HUES48 (cell line): ENCODE measurements at regions not wholly inside any gene's neighbourhood (a gene's known extent, or its start where the extent isn't known, plus 50 kb on each side); places are given as distances from the start of the nearest gene placed in this dataset.
A peak's percentile ranks its signal among the peaks of the same experiment; 100 is the strongest.

Source experiments
- H3K27ac ChIP-seq: one replicate; pipeline ENCODE4 v1.7.0; 2013; ENCODE audit warnings: low read depth, low read length, inconsistent platforms
- H3K27me3 ChIP-seq: 2 replicates; pipeline ENCODE4 v1.6.1; 2013; ENCODE audit warnings: mild to moderate bottlenecking, low read length; ENCODE audit not compliant: control insufficient read depth, insufficient read depth
- H3K36me3 ChIP-seq: 2 replicates; pipeline ENCODE4 v1.6.1; 2013; ENCODE audit warnings: low read length; ENCODE audit not compliant: control insufficient read depth, insufficient read depth
- H3K4me1 ChIP-seq: 2 replicates; pipeline ENCODE4 v1.6.1; 2013; ENCODE audit warnings: mild to moderate bottlenecking, low read length; ENCODE audit not compliant: control insufficient read depth, insufficient read depth
- H3K4me3 ChIP-seq: 2 replicates; pipeline ENCODE4 v1.5.1; 2013; ENCODE audit warnings: mild to moderate bottlenecking, low read depth, low read length
- H3K9ac ChIP-seq: 2 replicates; pipeline ENCODE4 v1.6.1; 2013; ENCODE audit warnings: mild to moderate bottlenecking, low read depth, low read length, moderate library complexity
- H3K9me3 ChIP-seq: 2 replicates; pipeline ENCODE4 v1.6.1; 2013; ENCODE audit warnings: low read length; ENCODE audit not compliant: control insufficient read depth, insufficient read depth

DNA sequence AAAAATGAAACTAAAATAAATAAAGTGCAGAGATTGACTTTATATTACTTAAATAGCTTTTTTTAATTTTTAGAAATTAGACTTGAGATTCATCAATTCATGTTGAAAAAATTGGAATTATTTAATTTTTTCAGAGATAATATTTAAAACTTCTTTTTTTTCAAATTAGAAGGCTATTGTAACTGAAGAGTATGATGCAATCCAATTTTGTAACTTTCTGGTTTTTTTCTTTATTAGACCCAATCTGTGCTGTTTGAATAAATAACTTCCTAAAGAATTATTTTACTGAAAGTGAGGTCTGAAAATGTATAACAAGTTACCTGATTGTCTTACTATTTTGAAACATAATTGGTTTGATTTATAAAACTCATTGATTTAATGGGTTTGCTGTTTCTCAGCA is 200.9 kb downstream of the MAD2L1 start:
- Histone ChIP-seq H3K9ac (no peak overlapping the region), H3K27ac (no peak overlapping the region), H3K27me3 (no peaks in the 10 kb centered on the region), H3K4me1 (no peaks in the 10 kb centered on the region), H3K36me3 (no peaks in the 10 kb centered on the region), H3K9me3 (no peaks in the 10 kb centered on the region), H3K4me3 (no peak overlapping the region)

DNA sequence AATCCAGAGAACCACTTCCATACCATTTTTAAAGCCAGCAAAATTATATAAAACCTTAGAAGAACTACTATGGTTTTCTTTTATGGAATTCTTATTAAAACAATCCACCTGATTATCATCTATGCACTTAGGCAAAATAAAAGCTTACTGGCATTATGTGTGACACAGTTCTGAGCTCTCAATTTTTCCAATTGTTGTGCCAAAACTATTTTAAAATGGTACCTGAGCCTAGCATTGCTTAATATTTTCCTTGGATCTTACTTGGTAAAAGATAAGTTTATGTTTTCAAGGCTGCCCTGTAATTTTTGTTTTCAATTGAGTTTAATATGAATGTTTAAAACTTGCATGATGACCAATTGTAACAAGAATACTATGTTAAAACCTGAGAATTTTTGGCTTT is 201.3 kb downstream of the MAD2L1 start:
- no peak overlapping the region for H3K27ac ChIP-seq
- no peaks in the 10 kb centered on the region for H3K36me3 ChIP-seq
- H3K4me3 ChIP-seq: no peak overlapping the region
- no peaks in the 10 kb centered on the region for H3K4me1 ChIP-seq
- H3K27me3 ChIP-seq: no peaks in the 10 kb centered on the region
- no peaks in the 10 kb centered on the region for H3K9me3 ChIP-seq
- H3K9ac ChIP-seq: no peak overlapping the region

DNA sequence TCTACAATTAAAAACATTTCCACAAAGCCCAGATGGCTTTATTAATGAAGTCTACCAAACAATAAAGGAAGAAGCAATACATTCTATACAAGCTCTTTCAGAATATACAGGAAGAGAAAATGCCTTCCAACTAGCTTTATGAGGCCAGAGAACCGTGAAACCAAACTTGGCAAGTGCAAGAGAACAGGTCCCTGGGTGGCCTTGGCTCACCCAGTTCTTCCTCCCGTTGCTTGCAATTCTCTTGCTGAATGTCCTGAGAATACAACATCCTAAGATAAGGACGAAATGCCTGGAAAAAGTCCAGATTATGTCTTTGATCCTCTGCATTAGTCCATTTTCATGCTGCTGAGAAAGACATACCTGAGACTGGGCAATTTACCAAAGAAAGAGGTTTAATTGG is 204.9 kb downstream of the MAD2L1 start:
- H3K27ac ChIP-seq: no peak overlapping the region
- no peak overlapping the region for H3K9ac ChIP-seq
- no peaks in the 10 kb centered on the region for H3K27me3 ChIP-seq
- no peaks in the 10 kb centered on the region for H3K36me3 ChIP-seq
- no peaks in the 10 kb centered on the region for H3K9me3 ChIP-seq
- no peak overlapping the region for H3K4me3 ChIP-seq
- H3K4me1 ChIP-seq: peaks cover 16% of the 10 kb centered on the region

DNA sequence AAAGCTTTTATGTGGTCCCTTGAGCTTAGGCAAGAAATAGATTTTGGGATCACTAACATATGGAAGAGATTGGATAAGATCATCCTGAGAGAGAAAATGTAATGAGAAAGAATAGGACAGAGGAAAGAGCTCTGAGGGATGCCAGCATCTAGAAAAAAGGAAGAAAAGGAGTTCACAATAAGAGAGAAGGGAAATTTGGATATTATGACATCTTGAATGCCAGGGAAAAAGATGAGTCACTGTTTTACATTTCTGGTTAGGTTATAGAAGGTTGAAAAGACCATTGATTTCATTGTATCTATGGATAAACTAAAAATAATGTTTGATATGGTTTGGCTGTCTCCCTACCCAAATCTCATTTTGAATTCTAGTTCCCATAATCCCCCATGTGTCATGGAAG is 208.5 kb downstream of the MAD2L1 start:
- peaks cover 16% of the 10 kb centered on the region for H3K4me1 ChIP-seq

DNA sequence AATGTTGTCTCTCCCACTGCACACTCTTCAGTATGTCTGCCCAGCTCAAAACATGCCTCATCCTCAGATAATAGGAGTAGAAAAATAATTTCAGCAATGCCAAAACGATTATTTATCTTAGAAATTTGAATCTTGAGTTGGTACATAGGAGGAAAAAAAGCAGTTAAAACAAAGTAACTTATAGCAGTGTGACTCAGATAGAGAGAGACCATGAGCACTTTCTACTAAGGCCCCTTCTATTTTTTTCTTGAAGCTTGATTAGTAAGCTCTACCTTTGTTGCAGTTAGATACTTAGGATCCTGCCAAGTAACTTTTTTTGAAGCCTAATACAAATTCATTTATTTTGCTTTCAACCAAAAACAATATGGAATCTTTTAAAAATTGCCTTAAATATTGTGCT is 212.3 kb downstream of the MAD2L1 start:
- Histone ChIP-seq H3K9ac (no peak overlapping the region), H3K9me3 (no peaks in the 10 kb centered on the region), H3K4me1 (peaks cover 16% of the 10 kb centered on the region), H3K27ac (no peak overlapping the region), H3K27me3 (no peaks in the 10 kb centered on the region), H3K4me3 (no peak overlapping the region), H3K36me3 (no peaks in the 10 kb centered on the region)

More for the DNA sequence above, 208.5 kb downstream of the MAD2L1 start:
- Histone ChIP-seq H3K9me3 (no peaks in the 10 kb centered on the region), H3K9ac (no peak overlapping the region), H3K36me3 (no peaks in the 10 kb centered on the region), H3K27me3 (no peaks in the 10 kb centered on the region), H3K4me3 (no peak overlapping the region), H3K27ac (peak overlapping the region; percentile 3)

DNA sequence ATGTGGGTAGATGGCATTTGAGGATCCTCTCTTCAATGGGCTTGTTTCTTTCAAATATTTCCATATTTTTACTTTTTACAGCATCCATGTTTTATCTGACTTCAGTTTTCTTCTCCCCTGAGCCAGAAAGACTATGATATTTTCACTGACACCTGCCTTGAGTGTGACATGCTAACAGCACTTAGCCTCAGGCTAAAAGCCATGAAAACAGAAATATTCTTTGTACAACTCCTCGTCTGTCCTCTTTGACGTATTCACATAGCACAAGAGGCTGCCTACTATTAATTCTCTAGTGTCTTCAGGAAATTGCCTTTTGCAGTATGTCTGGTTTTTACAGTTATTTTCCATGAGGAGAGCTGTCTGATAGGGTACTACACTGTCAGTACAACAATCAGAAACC is 215.0 kb downstream of the MAD2L1 start:
- Histone ChIP-seq H3K9ac (no peak overlapping the region), H3K36me3 (no peaks in the 10 kb centered on the region), H3K27me3 (no peaks in the 10 kb centered on the region), H3K27ac (no peak overlapping the region), H3K9me3 (peaks cover 4% of the 10 kb centered on the region; the same call in 1 of the 2 replicates), H3K4me3 (no peak overlapping the region), H3K4me1 (no peaks in the 10 kb centered on the region)

DNA sequence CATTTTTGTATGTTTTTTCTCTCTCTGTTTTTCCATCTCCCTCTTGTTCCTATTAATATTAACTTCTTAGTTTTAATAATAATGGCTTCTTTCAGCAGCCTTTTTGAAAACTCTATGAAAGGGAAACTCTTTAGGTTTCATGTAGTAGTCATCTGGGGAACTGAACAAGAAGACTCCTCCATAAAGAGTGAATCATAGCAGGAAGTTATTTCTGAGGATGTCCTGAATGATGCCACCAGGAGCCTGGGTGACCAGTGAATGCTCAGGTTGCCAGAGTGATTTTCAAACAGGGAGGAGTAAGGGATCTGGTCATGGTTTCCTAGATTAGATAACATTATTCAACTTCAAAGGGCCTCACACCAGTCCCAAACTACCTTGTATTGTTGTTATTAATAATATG is 212.8 kb upstream of the PDE5A start:
- Histone ChIP-seq H3K9ac (no peak overlapping the region), H3K4me1 (no peaks in the 10 kb centered on the region), H3K27ac (no peak overlapping the region), H3K9me3 (no peaks in the 10 kb centered on the region), H3K27me3 (no peaks in the 10 kb centered on the region), H3K36me3 (no peaks in the 10 kb centered on the region), H3K4me3 (no peak overlapping the region)

DNA sequence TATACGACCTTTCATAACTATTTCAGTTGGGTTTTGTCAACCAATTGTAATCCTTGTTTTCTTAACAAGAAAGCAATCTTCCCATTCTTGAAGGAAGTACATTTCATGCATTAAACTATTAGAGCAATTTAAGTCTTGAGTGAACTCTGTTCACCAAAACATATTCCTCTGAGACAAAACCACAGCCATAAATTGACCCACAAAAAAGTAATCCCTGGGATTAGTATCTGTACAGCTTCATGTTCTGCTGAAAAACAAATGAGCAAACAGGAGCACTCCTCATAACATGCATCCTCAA is 207.0 kb upstream of the PDE5A start:
- Histone ChIP-seq H3K27me3 (no peaks in the 10 kb centered on the region), H3K4me3 (no peak overlapping the region), H3K9ac (no peak overlapping the region), H3K9me3 (no peaks in the 10 kb centered on the region), H3K4me1 (no peaks in the 10 kb centered on the region), H3K36me3 (no peaks in the 10 kb centered on the region), H3K27ac (no peak overlapping the region)

DNA sequence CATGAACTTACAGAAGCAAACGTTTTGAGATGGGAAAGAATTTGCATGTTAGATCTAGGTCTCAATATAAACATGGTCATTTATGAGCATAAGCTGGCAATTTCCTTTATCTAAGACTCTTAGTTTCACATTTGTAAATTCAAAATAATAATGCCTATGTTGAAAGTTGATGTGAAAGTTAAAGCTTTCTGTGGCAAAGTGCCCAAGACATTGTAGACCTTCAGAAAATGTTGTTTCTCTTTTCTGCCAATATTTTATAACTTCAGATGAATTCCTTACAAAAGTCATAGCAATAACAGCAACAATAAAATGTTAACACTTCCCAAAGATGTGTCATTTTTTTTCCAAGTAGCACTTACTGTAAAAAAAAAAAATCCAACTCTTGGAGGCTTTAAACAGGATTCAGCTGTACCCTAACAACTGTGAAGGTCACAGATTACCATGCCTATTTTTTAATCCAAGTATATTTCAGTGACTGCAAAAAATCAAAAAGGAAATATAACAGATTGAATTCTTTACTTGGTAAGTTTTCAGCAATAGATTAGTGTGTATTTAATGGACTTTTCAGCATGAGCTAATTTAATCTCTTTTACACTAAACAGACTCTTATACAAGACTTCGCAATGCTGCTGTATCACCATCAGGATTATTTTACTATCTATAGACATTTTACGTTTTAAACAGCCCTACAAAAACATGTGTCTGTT is 206.5 kb upstream of the PDE5A start:
- no peak overlapping the region for H3K9ac ChIP-seq
- H3K4me1 ChIP-seq: no peaks in the 10 kb centered on the region
- H3K27ac ChIP-seq: no peak overlapping the region

DNA sequence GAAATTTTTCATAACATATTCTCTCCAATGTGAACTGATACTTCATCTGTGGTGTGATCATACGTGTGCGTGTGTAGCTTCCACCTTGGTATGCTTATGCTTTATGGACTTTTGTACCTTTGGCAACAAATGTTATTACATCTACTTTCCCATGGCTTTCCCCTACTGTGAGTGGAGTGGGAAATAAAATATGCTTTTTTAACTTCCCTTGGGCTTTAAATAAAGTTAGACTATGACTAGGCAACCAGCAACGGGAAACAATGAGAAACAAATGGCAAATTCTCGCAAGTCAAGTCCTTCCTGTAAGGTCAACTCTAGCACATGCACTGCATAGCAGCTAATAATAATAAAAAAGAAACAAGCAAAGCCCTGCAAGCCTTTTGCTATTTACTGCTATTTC is 205.0 kb upstream of the PDE5A start:
- no peaks in the 10 kb centered on the region for H3K36me3 ChIP-seq
- H3K9me3 ChIP-seq: no peaks in the 10 kb centered on the region
- H3K27me3 ChIP-seq: no peaks in the 10 kb centered on the region
- H3K4me3 ChIP-seq: no peak overlapping the region
- no peak overlapping the region for H3K27ac ChIP-seq
- no peak overlapping the region for H3K9ac ChIP-seq
- H3K4me1 ChIP-seq: no peaks in the 10 kb centered on the region

More for the DNA sequence above, 206.5 kb upstream of the PDE5A start:
- H3K4me3 ChIP-seq: no peak overlapping the region
- no peaks in the 10 kb centered on the region for H3K9me3 ChIP-seq
- H3K36me3 ChIP-seq: no peaks in the 10 kb centered on the region
- H3K27me3 ChIP-seq: no peaks in the 10 kb centered on the region

DNA sequence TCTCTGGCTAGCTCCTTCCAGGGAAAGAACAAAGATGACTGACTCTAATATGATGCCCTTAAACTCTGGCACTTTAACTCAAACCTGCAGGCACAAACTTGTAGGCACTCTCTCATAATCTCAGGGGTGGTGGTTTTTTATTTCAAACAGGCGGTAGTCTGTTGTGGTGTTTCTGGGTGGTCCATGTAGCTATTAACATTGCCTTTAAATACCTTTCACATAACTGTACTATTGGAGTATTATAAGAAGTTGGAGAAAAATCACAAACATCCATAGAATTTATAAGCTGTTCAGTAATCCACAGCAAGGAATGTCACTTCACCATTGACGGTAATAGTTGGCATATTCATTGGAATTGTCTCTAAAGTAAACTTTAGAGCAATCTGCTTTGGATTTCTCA is 204.2 kb upstream of the PDE5A start:
- no peaks in the 10 kb centered on the region for H3K27me3 ChIP-seq

DNA sequence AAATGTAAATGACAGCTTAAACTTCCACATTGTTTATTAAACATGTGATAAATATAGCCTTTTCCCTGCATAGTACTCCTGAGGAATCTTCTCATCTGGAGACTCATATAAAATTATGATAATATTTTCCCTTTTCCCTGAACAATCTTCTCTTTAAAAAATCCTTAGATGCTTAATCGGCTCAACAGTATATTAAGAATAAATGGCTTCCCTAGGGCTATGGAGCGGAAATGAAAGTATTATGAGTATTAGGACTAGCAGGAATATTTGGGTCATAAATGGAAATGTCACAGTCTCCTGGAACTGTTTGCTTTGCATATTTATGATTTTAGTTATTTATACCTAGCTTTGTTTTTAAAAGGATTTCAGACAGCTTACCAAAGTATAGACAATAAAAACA is 200.7 kb upstream of the PDE5A start:
- Histone ChIP-seq H3K4me3 (no peak overlapping the region), H3K27ac (no peak overlapping the region), H3K9me3 (no peaks in the 10 kb centered on the region), H3K27me3 (no peaks in the 10 kb centered on the region), H3K36me3 (no peaks in the 10 kb centered on the region), H3K9ac (no peak overlapping the region), H3K4me1 (no peaks in the 10 kb centered on the region)

More for the DNA sequence above, 204.2 kb upstream of the PDE5A start:
- Histone ChIP-seq H3K4me1 (no peaks in the 10 kb centered on the region), H3K4me3 (no peak overlapping the region), H3K27ac (no peak overlapping the region), H3K36me3 (no peaks in the 10 kb centered on the region), H3K9ac (no peak overlapping the region), H3K9me3 (no peaks in the 10 kb centered on the region)
